ENCODE measurements at regions not wholly inside any gene's neighbourhood (a gene's known extent, or its start where the extent isn't known, plus 50 kb on each side); places are given as distances from the start of the nearest gene placed in this dataset.
"Not testable (repeated sequence)": the region's sequence is repeated elsewhere in the genome, so short reads cannot be mapped to it uniquely, and the experiment has no call there.

- TF ChIP-seq RCOR1 (IDR thresholded peaks at IDR 0.05; ENCODE audit: low read depth, low read length); MAX (IDR thresholded peaks at IDR 0.05); CTCF (IDR thresholded peaks at IDR 0.05); JUNB (IDR thresholded peaks at IDR 0.05); CBX8 (IDR thresholded peaks at IDR 0.05); RAD21 (conservative IDR thresholded peaks at IDR 0.05 in 1 of 2, IDR thresholded peaks at IDR 0.05 in 1 of 2); EP300 (IDR thresholded peaks at IDR 0.05); USF2 (IDR thresholded peaks at IDR 0.05); CHD4 (IDR thresholded peaks at IDR 0.05; ENCODE audit: borderline replicate concordance); CHD2 (IDR thresholded peaks at IDR 0.05; ENCODE audit: low read length, partially characterized antibody); ELK1 (IDR thresholded peaks at IDR 0.05; ENCODE audit: low read depth, low read length); POLR2A (IDR thresholded peaks at IDR 0.05; ENCODE audit: low read length); SREBF2 (IDR thresholded peaks at IDR 0.05): not testable (repeated sequence)
These were observed 1552.4 kb upstream of the B3GALT2 start for GRCh38 chr1:194738843-194739242.

Data from A549 (cell line).